ENCODE measurements at regions not wholly inside any gene's neighbourhood (a gene's known extent, or its start where the extent isn't known, plus 50 kb on each side); places are given as distances from the start of the nearest gene placed in this dataset.

DNA sequence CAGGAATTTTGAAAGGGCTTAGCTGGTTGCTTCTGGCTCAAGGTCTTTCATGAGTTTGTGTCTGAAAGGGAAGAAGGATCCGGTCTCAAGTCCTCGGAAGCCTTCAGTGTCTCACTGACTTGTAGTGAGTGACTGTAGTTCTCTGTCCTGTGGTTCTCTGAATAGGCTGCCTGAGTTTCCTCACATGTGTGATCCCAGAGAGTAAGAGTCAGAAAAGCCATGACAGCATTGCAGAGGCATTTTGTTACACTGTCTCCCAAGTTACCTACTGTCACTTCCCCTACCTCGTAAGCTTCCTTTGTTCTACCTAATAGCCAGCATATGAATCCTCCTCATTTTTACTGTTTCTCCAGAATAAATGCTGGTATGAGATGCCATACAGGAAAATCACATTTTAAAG lies 709.1 kb upstream of the CHAC2 start:
- TF ChIP-seq POLR2A (IDR thresholded peaks at IDR 0.05) (no peak), CTCF (IDR thresholded peaks at IDR 0.05 in 4 of 5, conservative IDR thresholded peaks at IDR 0.05 in 1 of 5) (no peak)

All from gastrocnemius medialis (tissue), 4 donors.